ENCODE measurements at regions not wholly inside any gene's neighbourhood (a gene's known extent, or its start where the extent isn't known, plus 50 kb on each side); places are given as distances from the start of the nearest gene placed in this dataset.

- no peak for DNase-seq
Observed at GRCh38 chr1:65486613-65487012, 66.1 kb downstream of the LEPR start.

- no peak for DNase-seq
Observed at GRCh38 chr1:65489481-65489880, 69.0 kb downstream of the LEPR start.

GRCh38 chr1:65490231-65491009, 70.0 kb downstream of the LEPR start:
- no peak for DNase-seq

GRCh38 chr1:65491472-65491871, 71.0 kb downstream of the LEPR start:
- DNase-seq: no peak

- no peak for DNase-seq
Observed at GRCh38 chr1:65493802-65494201, 73.3 kb downstream of the LEPR start.

GRCh38 chr1:65494671-65495070, 74.2 kb downstream of the LEPR start:
- DNase-seq: no peak

- DNase-seq: no peak
Observed at GRCh38 chr1:65495137-65495536, 74.7 kb downstream of the LEPR start.

- DNase-seq: no peak
Observed at GRCh38 chr1:65497256-65497830, 76.9 kb downstream of the LEPR start.

GRCh38 chr1:65503427-65503826, 83.0 kb downstream of the LEPR start:
- no peak for DNase-seq

GRCh38 chr1:65504263-65504662, 83.8 kb downstream of the LEPR start:
- no peak for DNase-seq

GRCh38 chr1:65505547-65506300, 85.3 kb downstream of the LEPR start:
- no peak for DNase-seq

GRCh38 chr1:65508051-65508450, 87.6 kb downstream of the LEPR start:
- no peak for DNase-seq

GRCh38 chr1:65509912-65510680, 89.6 kb downstream of the LEPR start:
- no peak for DNase-seq

GRCh38 chr1:65510961-65511360, 90.5 kb downstream of the LEPR start:
- DNase-seq: no peak

- DNase-seq: no peak
Observed at GRCh38 chr1:65512383-65512782, 91.9 kb downstream of the LEPR start.

GRCh38 chr1:65512967-65513780, 92.7 kb downstream of the LEPR start:
- DNase-seq: no peak

- DNase-seq: no peak
Observed at GRCh38 chr1:65514041-65514440, 93.6 kb downstream of the LEPR start.

GRCh38 chr1:65524931-65525265, 104.4 kb downstream of the LEPR start:
- DNase-seq: no peak

- DNase-seq: no peak
Observed at GRCh38 chr1:65525266-65526048, 105.0 kb downstream of the LEPR start.

GRCh38 chr1:65526049-65526556, 105.6 kb downstream of the LEPR start:
- no peak for DNase-seq

- DNase-seq: no peak
Observed at GRCh38 chr1:65527190-65527589, 106.7 kb downstream of the LEPR start.
